Spleen (tissue), 11 donors: ENCODE measurements at regions not wholly inside any gene's neighbourhood (a gene's known extent, or its start where the extent isn't known, plus 50 kb on each side); places are given as distances from the start of the nearest gene placed in this dataset.
A peak's percentile ranks its signal among the peaks of the same experiment; 100 is the strongest.

ENCODE experiments used
- DNase-seq: peaks from one replicate; pipeline ENCODE4 v3.0.0-alpha.2; 2020
- H3K27ac ChIP-seq, 8 donors: fragments of 200-600 bp; sonication (generic) in 7 of 8; 1 replicate in 4 of 8; 2 replicates in 4 of 8; pipeline versions ENCODE4 v1.5.0 to v1.8.0; 2016 to 2021; ENCODE audit warnings: inconsistent platforms in 4 of 8, mild to moderate bottlenecking in 4 of 8, moderate library complexity in 1 of 8
- H3K27me3 ChIP-seq, 7 donors: fragments of 200-600 bp; sonication (generic) in 6 of 7; replicated peaks in 1 of 7; 1 replicate in 4 of 7; 2 replicates in 3 of 7; pipeline versions ENCODE4 v1.5.0 to v1.8.0; 2016 to 2021; ENCODE audit warnings: inconsistent platforms in 3 of 7, mild to moderate bottlenecking in 1 of 7
- H3K36me3 ChIP-seq, 6 donors: fragments of 200-600 bp; sonication (generic) in 5 of 6; 1 replicate in 4 of 6; 2 replicates in 2 of 6; pipeline versions ENCODE4 v1.5.0 to v1.8.0; 2016 to 2021; ENCODE audit warnings: inconsistent platforms in 2 of 6
- H3K4me1 ChIP-seq, 6 donors: fragments of 200-600 bp; sonication (generic) in 5 of 6; 1 replicate in 3 of 6; 2 replicates in 3 of 6; pipeline versions ENCODE4 v1.5.0 to v1.8.0; 2016 to 2021; ENCODE audit warnings: inconsistent platforms in 3 of 6
- H3K4me3 ChIP-seq, 8 donors: fragments of 200-600 bp; sonication (generic) in 7 of 8; 1 replicate in 4 of 8; 2 replicates in 4 of 8; pipeline versions ENCODE4 v1.5.0 to v1.8.0; 2016 to 2021; ENCODE audit warnings: inconsistent platforms in 4 of 8, mild to moderate bottlenecking in 4 of 8, moderate library complexity in 2 of 8
- H3K9me3 ChIP-seq, 8 donors: fragments of 200-600 bp; sonication (generic) in 7 of 8; 1 replicate in 4 of 8; 2 replicates in 4 of 8; pipeline versions ENCODE4 v1.5.0 to v1.8.0; 2016 to 2021; ENCODE audit warnings: inconsistent platforms in 4 of 8
- POLR2A ChIP-seq, 3 donors: fragments of 450-650 bp; IDR thresholded peaks; one replicate each; pipeline ENCODE4 v1.5.1; 2017; ENCODE audit warnings: antibody characterized with exemption in 3 of 3, mild to moderate bottlenecking in 1 of 3
- POLR2AphosphoS5 ChIP-seq, 3 donors: sonication (generic); formaldehyde crosslinking; IDR thresholded peaks; one replicate each; pipeline ENCODE4 v1.5.1; 2017; ENCODE audit warnings: antibody characterized with exemption in 3 of 3
- WGBS, 5 donors: extraction: QIAGEN DNeasy Blood & Tissue Kit in 3 of 5; methylation state at CpG; one replicate each; pipeline versions ENCODE4 v1.1.5 to v1.1.7; 2013 to 2018; 5-methylcytosine and 5-hydroxymethylcytosine counted together
- intact Hi-C: fragments of 100-400 bp; cut with DNase I; formaldehyde crosslinking; loops from one replicate; pipeline ENCODE4 v1.15.0; 2023; ENCODE audit warnings: low total_unique reads
- TF ChIP-seq, protein P1 (sequence below), 11 experiments: fragments of 200-600 bp in 7 of 11; fragments of 450-650 bp in 4 of 11; sonication (generic) in 4 of 11; IDR thresholded peaks in 8 of 11; conservative IDR thresholded peaks in 3 of 11; 1 replicate in 7 of 11; 2 replicates in 4 of 11; pipeline versions ENCODE4 v1.4.0 to v1.8.0; 2016 to 2021; ENCODE audit warnings: antibody characterized with exemption in 11 of 11, inconsistent platforms in 4 of 11, mild to moderate bottlenecking in 1 of 11
- donor health status: healthy with polysubstance abuse.
- donor health status: DM: no; HTN: no; CAD: no; lungs with moderate emphysema.
- donor health status: DM: no; HTN: no; CAD: no.
- donor health status: Bipolar disorder and iron deficiency.
- donor health status: healthy.
- donor health status: DM: no; HTN: no; CAD: no.
- donor health status: DM: yes; HTN: yes; CAD: no.

DNA sequence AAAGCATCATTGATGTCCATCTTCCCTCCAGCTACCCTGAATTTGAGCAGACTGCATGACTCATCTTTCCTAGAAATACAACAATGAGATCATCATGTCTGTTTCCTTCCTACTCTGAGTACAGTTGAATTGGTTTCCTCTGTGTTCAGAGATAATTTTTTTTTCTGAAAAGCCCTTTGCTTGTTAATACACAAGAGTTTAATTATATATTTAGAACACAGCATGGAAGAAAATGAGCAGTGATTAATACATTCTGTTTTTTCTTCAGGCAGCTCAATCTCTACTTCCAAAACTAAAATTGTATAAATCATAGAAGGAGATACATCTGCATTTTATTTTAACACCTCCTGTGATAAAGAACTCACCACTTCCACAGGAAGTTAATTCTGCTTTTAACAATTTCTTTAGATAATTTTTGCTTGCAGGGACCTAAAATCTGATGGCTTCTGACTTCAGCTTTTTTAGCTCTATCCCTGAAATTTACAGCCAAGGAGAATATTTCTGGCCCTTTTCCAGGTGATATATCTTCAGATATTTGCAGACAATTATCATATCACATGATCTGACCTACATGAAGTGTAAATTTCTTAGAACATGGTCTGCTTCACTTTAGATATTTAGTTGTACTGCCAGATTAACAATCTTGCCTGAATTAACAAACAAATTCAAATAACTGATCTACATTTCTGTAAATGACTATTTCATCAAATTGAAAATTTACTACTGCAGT lies 249.0 kb downstream of the TRIB2 start:
- Histone ChIP-seq H3K36me3 (no peaks in the 10 kb centered on the region), H3K4me3 (no peak overlapping the region), H3K27me3 (no peaks in the 10 kb centered on the region), H3K4me1 (peaks cover 0 to 22% (median 15%) of the 10 kb centered on the region in 6 donors), H3K9me3 (no peaks in the 10 kb centered on the region), H3K27ac (peak overlapping the region in 3 of 8 donors; percentile 28 to 54 (median 39))
- no peak for TF ChIP-seq POLR2AphosphoS5 (IDR thresholded peaks at IDR 0.05)
- TF ChIP-seq, protein P1, sequence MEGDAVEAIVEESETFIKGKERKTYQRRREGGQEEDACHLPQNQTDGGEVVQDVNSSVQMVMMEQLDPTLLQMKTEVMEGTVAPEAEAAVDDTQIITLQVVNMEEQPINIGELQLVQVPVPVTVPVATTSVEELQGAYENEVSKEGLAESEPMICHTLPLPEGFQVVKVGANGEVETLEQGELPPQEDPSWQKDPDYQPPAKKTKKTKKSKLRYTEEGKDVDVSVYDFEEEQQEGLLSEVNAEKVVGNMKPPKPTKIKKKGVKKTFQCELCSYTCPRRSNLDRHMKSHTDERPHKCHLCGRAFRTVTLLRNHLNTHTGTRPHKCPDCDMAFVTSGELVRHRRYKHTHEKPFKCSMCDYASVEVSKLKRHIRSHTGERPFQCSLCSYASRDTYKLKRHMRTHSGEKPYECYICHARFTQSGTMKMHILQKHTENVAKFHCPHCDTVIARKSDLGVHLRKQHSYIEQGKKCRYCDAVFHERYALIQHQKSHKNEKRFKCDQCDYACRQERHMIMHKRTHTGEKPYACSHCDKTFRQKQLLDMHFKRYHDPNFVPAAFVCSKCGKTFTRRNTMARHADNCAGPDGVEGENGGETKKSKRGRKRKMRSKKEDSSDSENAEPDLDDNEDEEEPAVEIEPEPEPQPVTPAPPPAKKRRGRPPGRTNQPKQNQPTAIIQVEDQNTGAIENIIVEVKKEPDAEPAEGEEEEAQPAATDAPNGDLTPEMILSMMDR (IDR thresholded peaks at IDR 0.05 in 8 of 11, conservative IDR thresholded peaks at IDR 0.05 in 3 of 11): no peak
- no peak for TF ChIP-seq POLR2A (IDR thresholded peaks at IDR 0.05)
- intact Hi-C loops: no loop called here
- DNase-seq: no peak

DNA sequence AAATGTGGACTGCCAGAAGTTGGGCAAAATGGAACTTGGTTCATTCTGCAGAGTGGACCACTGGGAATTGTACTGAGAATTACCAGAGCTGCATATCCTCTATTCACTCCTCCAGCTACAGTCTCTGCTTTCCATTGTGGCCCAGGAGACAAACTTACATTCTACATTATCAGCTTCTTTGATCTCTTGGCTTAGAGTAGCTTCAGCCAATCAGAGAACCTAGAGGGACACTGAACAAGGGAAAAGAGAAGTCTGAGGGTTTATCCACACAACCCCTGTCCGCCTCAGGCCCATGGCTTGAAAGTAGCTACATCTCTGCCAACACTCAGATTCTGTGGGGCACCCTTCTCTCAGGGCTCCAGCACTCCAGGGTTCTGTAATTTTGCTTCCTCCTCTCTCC lies 251.1 kb downstream of the TRIB2 start:
- H3K27me3 ChIP-seq: no peaks in the 10 kb centered on the region
- 80 to 100% (median 90%) methylated on average over 1 of the region's 1 CpG for WGBS, 5 donors

DNA sequence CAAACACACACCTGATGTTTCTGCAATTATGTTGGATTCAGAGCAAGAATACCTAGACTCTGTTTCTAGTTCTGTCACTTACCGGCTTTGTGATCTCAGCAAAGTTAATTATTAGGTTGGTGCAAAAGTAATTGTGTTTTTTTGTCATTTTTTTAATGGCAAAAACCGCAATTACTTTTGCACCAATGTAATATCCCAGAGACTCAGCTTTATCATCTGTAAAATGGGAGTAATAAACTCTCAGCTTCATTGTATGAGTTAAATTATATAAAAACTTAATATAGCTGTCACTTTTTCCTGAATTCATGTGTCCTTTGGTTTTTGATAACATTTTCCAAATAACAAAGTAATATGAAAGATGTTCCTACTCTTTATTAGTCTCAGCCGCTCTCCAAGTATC lies 251.7 kb downstream of the TRIB2 start:
- TF ChIP-seq POLR2AphosphoS5 (IDR thresholded peaks at IDR 0.05) (no peak), POLR2A (IDR thresholded peaks at IDR 0.05) (no peak)
- TF ChIP-seq, protein P1 (IDR thresholded peaks at IDR 0.05 in 8 of 11, conservative IDR thresholded peaks at IDR 0.05 in 3 of 11): no peak
- Histone ChIP-seq H3K27ac (no peak overlapping the region), H3K4me3 (no peak overlapping the region), H3K36me3 (no peaks in the 10 kb centered on the region), H3K27me3 (no peaks in the 10 kb centered on the region), H3K4me1 (peaks cover 0 to 22% (median 15%) of the 10 kb centered on the region in 6 donors), H3K9me3 (peaks cover 0 to 9% (median 3%) of the 10 kb centered on the region in 8 donors)
- no peak for DNase-seq
- intact Hi-C loops: no loop called here
- WGBS, 5 donors: 91 to 97% (median 93%) methylated on average over 3 of the region's 3 CpGs

More for the DNA sequence above, 251.1 kb downstream of the TRIB2 start:
- Histone ChIP-seq H3K36me3 (no peaks in the 10 kb centered on the region), H3K4me3 (no peak overlapping the region), H3K27ac (no peak overlapping the region), H3K4me1 (peaks cover 0 to 22% (median 15%) of the 10 kb centered on the region in 6 donors), H3K9me3 (peaks cover 0 to 3% (median 0%) of the 10 kb centered on the region in 8 donors)
- TF ChIP-seq, protein P1 (IDR thresholded peaks at IDR 0.05 in 8 of 11, conservative IDR thresholded peaks at IDR 0.05 in 3 of 11): no peak
- no peak for TF ChIP-seq POLR2A (IDR thresholded peaks at IDR 0.05)
- TF ChIP-seq POLR2AphosphoS5 (IDR thresholded peaks at IDR 0.05): no peak
- intact Hi-C loops: no loop called here
- no peak for DNase-seq

DNA sequence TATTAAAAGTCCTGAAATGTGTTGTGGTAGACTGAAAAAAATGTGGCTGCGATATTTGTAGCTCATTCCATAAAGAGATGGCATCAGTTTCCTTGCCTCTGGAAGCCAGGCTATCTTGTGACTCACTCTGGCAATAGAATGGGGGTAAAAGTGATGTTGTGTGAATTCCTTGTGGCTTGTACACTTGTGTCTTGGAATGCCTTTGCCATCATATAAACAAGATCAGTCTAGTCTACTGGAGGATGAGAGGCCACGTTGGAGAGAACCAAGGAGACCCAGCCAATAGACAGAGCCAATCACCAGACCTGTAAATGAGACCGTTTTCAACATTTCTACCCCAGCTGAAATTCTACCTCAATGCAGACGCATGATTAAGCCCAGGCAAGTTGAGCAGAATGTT lies 254.1 kb downstream of the TRIB2 start:
- TF ChIP-seq, protein P1 (IDR thresholded peaks at IDR 0.05 in 8 of 11, conservative IDR thresholded peaks at IDR 0.05 in 3 of 11): no peak
- TF ChIP-seq POLR2A (IDR thresholded peaks at IDR 0.05): no peak
- TF ChIP-seq POLR2AphosphoS5 (IDR thresholded peaks at IDR 0.05): no peak
- no peaks in the 10 kb centered on the region for H3K27me3 ChIP-seq
- H3K9me3 ChIP-seq: peaks cover 0 to 12% (median 4%) of the 10 kb centered on the region in 8 donors
- H3K4me1 ChIP-seq: peaks cover 0 to 11% (median 5%) of the 10 kb centered on the region in 6 donors
- no peak overlapping the region for H3K4me3 ChIP-seq
- WGBS, 5 donors: 75 to 92% (median 86%) methylated on average over 4 of the region's 4 CpGs
- no peak for DNase-seq
- H3K27ac ChIP-seq: no peak overlapping the region
- H3K36me3 ChIP-seq: no peaks in the 10 kb centered on the region
- intact Hi-C loops: no loop called here
